ENCODE measurements at regions not wholly inside any gene's neighbourhood (a gene's known extent, or its start where the extent isn't known, plus 50 kb on each side); places are given as distances from the start of the nearest gene placed in this dataset. TPM values are rescaled to one million over a fixed set of nuclear protein-coding genes. Genes with fewer than 3 reads are reported as not detected.

- Histone ChIP-seq H4K20me1 (ENCODE audit: control insufficient read depth, insufficient read depth, low read length, poor library complexity, severe bottlenecking) (no peaks in the 10 kb centered on the region), H2AFZ (ENCODE audit: insufficient read depth, low read depth, low read length, poor library complexity, severe bottlenecking) (no peak overlapping the region), H3K36me3 (replicated peaks in 1 of 2; ENCODE audit: control extremely low read depth in 1 of 2, control insufficient read depth in 1 of 2, extremely low read depth in 1 of 2, insufficient read depth in 2 of 2, low read length in 1 of 2) (no peaks in the 10 kb centered on the region), H3K4me3 (ENCODE audit: control extremely low read depth in 1 of 5, extremely low read depth in 1 of 5, insufficient read depth in 1 of 5, low read depth in 2 of 5, low read length in 4 of 5) (no peak overlapping the region), H3K79me2 (ENCODE audit: control insufficient read depth, insufficient read depth, low read length) (no peaks in the 10 kb centered on the region), H3K4me2 (replicated peaks; ENCODE audit: low read depth, low read length, poor library complexity, severe bottlenecking) (no peak overlapping the region), H3K9me3 (ENCODE audit: control extremely low read depth in 1 of 3, control insufficient read depth in 2 of 3, insufficient read depth in 1 of 3, low read length in 2 of 3) (peaks cover 3 to 15% (median 13%) of the 10 kb centered on the region in 3 donors), H3K27me3 (replicated peaks in 1 of 4; ENCODE audit: control extremely low read depth in 1 of 4, control insufficient read depth in 3 of 4, insufficient read depth in 4 of 4, low read length in 3 of 4) (no peaks in the 10 kb centered on the region), H3K4me1 (ENCODE audit: control insufficient read depth in 2 of 2, insufficient read depth in 2 of 2, low read length in 2 of 2) (no peaks in the 10 kb centered on the region), H3K9ac (ENCODE audit: low read length) (no peak overlapping the region), H3K27ac (ENCODE audit: low read length in 2 of 2) (no peak overlapping the region)
- H3K9me3 Mint-ChIP-seq (ENCODE audit: insufficient read depth), result peaks cover 9% of the 10 kb centered on the region
- intact Hi-C loops (cut with micrococcal nuclease), result no loop called here
- DNase-seq (no peak), ATAC-seq (ENCODE audit: low read depth) (no peak)
- H3K27me3 Mint-ChIP-seq, result peaks cover under 1% of the 10 kb centered on the region
- no peak overlapping the region for H3K27ac Mint-ChIP-seq
- no peak overlapping the region for H3K4me3 Mint-ChIP-seq
- no CpG with 5 or more reads among the region's 1 CpG for WGBS (ENCODE audit: insufficient coverage)
- ChIA-PET CTCF (no interaction called here), POLR2A (no interaction called here)
- H3K4me1 Mint-ChIP-seq, result no peaks in the 10 kb centered on the region
- TF ChIP-seq EZH2 (IDR thresholded peaks at IDR 0.05; ENCODE audit: borderline replicate concordance, insufficient read depth, low read depth, low read length, poor library complexity, severe bottlenecking), result no peak
- TF ChIP-seq, protein P1, sequence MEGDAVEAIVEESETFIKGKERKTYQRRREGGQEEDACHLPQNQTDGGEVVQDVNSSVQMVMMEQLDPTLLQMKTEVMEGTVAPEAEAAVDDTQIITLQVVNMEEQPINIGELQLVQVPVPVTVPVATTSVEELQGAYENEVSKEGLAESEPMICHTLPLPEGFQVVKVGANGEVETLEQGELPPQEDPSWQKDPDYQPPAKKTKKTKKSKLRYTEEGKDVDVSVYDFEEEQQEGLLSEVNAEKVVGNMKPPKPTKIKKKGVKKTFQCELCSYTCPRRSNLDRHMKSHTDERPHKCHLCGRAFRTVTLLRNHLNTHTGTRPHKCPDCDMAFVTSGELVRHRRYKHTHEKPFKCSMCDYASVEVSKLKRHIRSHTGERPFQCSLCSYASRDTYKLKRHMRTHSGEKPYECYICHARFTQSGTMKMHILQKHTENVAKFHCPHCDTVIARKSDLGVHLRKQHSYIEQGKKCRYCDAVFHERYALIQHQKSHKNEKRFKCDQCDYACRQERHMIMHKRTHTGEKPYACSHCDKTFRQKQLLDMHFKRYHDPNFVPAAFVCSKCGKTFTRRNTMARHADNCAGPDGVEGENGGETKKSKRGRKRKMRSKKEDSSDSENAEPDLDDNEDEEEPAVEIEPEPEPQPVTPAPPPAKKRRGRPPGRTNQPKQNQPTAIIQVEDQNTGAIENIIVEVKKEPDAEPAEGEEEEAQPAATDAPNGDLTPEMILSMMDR (IDR thresholded peaks at IDR 0.05), result no peak
Observed at GRCh38 chr16:48659940-48660339, 50.0 kb upstream of the N4BP1 start.

Small RNA genes lying in the stretch of these regions (small RNA-seq; reads per million reads assigned to genes)
- not detected for gene AC023827.1 (ENCODE audit: insufficient read length, low read depth, low replicate concordance)
- not detected for gene MTND4LP25 (ENCODE audit: insufficient read length, low read depth, low replicate concordance)
- not detected for gene RNU6-257P (ENCODE audit: insufficient read length, low read depth, low replicate concordance)

Data from B cell (primary cell).